ENCODE measurements at regions not wholly inside any gene's neighbourhood (a gene's known extent, or its start where the extent isn't known, plus 50 kb on each side); places are given as distances from the start of the nearest gene placed in this dataset.

- no peak for TF ChIP-seq EZH2 (IDR thresholded peaks at IDR 0.05; ENCODE audit: insufficient read depth, poor library complexity, severe bottlenecking)
- TF ChIP-seq EZH2phosphoT487 (IDR thresholded peaks at IDR 0.05; ENCODE audit: insufficient read depth, low read depth) = no peak
These were observed 308.5 kb downstream of the CENPC start for GRCh38 chr4:67236788-67237187.

All from GM23248 (cell line).